ENCODE measurements at regions not wholly inside any gene's neighbourhood (a gene's known extent, or its start where the extent isn't known, plus 50 kb on each side); places are given as distances from the start of the nearest gene placed in this dataset.
"Not testable (repeated sequence)": the region's sequence is repeated elsewhere in the genome, so short reads cannot be mapped to it uniquely, and the experiment has no call there.

DNA sequence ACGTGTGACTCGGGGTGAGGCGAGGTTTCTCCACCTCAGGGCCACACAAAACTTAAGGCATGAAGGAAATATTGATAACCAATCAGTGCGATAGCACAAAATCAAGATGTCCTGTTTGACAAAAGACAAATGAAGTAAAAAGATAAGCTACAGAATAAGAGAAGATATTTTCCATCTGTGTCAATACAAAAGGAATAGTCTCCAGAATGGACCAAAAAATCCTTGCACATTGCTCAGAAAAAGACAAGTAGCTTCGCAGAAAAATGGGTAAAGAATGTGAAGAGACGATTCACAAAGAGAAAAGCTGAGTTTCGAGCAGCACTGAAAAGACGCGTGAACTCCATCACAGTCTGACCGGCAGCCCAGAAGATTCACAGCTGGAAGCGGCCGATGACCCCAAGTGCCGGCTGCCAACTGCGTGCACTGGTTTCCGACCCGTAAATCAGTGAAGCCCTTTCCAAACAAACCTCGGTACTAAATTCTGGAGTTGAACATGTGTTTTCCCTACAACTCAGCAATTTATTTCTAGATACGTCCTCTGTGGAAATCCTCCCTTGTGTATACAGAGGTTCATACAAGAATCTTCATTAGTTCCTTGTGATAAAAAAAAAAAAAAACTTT, 308.4 kb downstream of the BRD1 start:
- no peak for DNase-seq

DNA sequence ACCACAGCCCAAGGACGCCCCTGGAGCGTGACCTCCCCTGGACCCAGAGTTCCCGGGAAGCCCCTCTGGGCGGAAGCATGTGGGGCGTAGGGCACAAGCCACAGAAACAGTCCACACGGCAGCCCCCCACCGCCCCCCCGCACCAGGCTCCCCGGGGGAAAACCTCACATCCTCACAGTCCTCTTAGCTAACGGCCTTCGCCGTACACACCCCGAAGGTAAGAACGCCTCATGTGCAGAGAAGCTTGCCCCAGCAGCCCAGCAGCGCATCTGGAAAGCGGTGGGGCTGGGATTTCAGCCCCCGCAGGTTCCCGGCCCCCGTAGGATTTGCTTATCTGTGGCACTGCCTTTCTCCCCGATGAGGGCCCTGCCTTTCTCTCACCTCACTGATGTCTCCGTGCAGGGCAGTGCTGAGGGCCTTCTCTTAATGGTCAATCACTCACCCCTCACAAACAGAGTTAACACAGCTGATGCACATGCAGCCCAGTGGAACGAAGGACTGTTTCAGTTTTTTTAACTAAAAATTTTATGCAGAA, 309.2 kb downstream of the BRD1 start:
- DNase-seq = no peak

DNA sequence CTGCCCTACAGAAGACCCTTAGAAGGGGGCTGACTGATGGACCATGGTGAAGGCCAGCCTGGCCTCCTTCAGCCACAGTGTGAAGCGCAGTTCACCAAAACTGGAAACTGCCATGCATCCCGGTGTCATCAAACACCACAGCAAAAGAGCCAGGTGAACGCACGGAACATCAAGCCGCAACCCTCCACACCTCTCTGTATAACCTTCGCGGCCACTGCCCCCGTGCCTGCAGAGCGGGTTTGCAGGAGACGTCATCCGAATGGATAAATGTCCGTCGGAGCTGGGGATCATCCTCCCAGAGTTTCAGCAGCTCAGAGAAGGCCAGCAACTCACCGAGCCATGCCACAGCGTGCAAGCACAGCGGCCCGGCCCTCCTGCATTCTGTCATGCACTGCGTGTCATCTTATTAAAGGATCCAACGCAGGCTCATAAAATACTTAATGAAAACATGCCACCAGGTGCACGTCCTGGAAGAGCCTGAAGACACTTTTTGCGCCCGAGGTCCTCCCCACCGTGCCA, 309.9 kb downstream of the BRD1 start:
- DNase-seq = no peak

DNA sequence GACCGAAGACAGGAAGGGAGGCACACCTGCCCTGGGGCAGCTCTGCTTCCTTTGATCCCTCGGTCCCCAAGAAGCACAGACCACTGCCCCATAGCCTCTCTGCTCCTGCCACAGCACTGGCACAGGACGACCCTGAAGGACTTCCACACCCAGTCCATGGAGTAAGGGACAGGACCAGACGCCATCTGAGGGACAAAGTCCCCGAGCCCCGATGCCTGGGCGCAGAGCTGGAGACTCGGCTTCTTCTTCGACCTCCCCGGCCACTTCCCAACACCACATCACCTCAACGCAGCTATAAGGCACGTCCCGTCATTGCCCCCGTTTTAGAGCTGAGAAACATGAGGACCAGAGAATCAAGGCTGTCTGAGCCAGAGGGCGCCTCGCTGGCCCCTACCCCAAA, 310.5 kb downstream of the BRD1 start:
- DNase-seq = no peak

DNA sequence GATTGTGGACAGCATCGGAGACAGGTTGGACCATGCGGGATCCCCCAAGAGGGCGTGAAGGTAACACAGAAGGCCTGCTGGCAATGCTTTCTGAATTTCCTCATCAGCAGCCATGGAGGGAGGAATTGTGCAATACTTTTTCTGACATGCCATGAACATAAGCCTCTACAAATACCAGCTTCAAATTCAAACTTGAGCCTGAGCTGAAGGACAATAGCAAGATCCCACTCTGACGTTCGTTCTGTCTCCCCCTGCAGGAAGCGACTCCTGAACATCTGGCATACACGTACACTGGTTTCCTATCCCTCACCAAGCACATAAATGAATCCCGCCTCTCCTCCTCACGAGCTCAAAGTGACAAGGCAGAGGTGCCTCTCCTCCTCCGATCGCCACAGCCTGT, 312.2 kb downstream of the BRD1 start:
- no peak for DNase-seq

DNA sequence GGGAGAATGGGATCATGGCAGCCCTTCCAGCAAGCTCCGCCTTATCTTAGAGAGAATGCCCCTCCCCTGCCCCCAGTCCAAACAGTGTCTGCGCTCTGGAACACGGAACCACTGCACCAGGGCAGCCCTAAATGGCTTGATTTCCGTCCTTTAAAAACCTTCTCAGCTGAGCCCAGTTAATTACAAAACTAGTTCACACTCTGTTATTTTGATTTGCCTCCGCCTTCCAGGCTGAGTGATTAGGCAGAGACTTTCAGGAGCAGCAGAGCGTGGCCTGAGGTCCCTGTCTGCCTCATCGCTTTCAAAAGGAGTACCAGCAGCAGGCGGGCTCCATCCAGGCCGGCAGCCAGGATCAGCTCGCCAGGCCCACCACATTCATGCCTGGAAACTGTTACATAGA, 313.0 kb downstream of the BRD1 start:
- DNase-seq = no peak

DNA sequence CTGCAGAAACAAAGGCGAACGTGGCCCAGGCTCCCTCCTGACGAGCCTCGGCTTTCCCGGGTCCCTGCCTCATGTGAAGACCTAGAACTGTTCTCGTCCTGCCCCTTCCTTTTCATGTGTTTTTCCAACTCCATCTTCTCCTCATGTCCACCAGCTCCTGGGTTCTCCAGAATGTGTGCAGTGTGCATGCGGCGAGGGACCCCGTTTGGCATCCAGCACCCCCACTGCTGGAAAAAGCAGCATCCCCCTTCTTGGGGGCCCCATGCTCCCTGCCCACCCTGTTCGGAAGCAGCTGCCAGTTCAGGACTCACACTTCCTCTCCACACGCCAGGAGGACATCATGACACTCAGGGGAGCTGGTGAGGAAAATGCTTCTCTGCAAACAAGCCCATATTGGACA, 313.5 kb downstream of the BRD1 start:
- DNase-seq = no peak

DNA sequence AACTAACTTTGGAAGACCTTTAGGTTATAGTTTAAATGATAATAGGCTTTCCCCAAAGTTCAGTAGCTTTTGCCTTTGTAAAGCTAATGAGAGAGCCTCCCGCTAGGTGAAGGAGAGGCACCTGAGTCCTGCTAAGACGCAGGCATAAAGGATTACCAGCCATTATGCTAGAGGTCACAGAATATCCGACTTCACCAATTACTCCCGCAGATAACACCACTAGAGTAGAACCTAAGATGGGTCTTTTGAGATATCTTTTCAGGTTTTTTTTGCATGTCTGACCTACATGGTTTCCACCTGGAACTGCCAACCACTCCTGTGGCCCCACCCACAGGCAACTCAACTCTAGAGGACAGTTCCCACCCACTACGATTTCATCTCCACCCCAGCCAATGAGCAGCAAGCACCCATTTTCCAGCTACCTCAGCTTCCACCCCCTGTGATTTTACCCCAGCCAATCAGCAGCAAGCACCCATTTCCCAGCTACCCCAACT, 314.3 kb downstream of the BRD1 start:
- no peak for DNase-seq

DNA sequence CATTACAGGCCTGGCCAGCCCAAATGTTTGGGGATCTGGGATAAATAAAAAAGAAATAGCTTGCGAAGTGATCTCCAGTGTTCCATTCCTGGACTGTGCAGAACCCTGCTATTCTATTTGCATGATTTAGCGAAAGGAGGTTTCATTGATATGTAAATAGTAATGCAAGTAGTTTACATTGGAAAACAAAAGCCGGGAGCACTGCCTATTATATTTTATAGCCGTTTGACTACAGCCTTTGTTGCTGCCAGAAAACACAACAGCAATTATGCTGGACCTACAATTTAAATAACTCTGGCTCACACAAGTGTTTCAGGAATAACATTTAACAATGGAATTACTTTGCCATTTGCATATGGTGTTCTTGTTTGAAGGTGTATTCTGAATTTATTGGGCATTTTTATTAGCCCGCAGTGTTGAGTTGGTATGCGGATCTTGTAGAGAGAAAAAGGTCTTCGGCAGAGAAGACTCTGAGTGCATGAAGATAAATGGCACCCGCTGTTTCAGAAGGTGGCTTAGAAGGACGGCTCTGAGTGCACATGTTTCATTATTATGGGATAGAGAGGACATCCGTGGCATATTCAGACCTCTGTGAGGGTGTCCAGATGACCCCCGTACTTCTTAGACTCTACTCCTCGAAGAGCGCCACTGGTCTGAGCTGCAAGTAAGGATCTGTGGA, 315.0 kb downstream of the BRD1 start:
- DNase-seq = no peak

DNA sequence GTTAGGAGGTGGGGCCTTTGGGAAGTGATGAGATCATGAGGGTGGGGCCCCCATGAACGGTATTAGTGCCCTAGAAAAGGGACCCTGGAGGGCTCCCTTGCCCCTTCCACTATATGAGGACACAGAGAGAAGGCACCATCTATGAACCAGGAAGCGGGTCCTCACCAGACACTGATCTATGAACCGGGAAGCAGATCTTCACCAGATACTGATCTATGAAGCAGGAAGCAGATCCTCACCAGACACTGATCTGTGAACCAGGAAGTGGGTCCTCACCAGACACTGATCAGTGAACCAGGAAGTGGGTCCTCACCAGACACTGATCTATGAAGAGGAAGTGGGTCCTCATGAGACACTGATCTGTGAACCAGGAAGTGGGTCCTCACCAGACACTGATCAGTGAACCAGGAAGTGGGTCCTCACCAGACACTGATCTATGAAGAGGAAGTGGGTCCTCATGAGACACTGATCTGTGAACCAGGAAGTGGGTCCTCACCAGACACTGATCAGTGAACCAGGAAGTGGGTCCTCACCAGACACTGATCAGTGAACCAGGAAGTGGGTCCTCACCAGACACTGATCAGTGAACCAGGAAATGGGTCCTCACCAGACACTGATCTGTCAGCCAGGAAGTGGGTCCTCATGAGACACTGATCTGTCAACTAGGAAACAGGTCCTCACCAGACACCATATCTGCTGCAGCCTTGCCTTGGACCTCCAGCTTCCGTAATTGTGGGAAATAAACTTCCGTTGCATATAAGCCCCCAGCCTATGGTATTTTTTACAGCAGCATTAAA, 316.1 kb downstream of the BRD1 start:
- DNase-seq = not testable (repeated sequence)

DNA sequence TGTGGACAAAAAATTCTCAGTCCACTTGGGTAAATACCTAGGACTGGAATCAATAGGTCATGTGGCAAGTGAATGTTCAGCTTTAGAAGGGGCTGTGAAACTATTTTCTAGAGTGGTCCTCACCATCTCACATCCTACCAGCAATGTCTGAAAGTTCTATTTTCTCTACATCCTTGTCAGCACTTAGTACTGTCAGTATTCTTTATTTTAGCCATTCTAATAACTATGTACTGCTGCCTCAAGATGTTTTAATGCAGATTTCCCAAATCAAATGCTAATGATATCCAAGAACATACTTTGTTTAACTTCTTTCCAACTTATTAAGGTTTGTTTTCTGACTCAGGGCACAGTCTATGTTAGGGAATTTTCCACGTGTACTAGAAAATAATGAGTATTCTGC, 317.0 kb downstream of the BRD1 start:
- DNase-seq = no peak

DNA sequence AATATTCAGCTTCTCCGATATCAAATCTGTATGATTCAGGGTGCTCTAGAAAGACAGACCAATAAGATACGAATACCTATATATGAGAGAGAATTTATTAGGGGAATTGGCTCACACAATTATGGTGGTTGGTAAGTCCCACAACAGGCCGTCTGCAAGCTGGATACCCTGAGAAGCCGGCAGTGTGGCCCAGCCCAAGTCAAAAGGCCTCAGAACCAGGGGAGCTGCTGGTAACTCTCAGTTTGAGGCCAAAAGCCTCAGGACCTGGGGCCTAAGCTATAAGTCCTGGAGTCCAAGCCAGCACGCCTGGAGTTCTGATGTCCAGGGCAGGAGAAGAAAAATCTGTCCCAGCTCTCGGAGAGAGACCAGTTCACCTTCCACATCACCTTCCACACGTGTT, 318.7 kb downstream of the BRD1 start:
- no peak for DNase-seq

DNA sequence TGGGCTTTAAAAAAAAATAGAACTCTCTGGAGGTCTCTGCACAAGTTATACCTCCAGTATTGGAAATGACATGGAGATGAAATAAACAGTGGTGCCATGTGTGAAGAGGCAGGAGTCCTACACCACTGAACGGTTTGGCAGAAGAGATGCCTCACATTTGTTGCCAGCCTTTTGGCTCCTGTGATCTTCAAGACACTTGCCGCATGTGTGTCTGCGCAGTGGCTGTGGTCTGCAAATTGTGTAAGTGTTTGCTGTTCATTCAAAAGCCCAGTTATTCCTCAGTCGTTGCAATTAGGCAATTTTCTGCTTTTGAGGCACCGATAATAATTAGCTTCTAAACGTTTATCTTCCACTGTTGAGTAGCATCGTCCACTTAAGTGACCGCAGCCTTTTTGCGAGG, 319.1 kb downstream of the BRD1 start:
- no peak for DNase-seq

DNA sequence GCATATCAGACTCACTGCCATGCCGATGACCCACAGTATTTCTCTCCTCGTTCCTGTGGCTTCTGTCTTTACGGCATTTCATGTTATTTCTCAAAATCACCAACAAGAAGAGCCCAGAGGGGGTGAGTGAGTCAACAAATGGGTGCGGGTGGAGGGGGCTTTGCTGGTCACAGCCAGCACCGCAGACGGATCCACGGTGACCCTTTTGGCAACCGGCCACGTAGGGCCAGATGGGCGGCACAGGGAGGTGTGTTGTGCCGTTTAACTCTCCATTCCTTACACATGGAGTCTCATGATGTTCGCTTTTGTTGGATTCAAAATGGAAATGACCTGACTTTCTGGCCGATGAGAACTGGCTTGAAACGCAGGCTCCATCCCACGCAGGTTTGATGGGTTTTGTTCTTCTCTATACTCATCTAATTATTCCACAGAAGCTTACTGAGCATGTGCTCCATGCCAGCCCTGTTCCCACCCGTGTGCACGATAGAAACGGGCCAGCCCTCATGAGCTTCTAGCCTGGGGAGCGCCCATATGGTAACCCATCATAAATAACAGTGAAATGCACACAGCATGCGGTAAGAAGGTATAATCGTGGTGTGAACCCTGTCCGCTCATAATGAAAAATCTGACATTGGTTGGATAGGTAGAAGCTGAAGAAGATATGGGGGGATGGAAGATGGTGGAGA, 319.9 kb downstream of the BRD1 start:
- DNase-seq = no peak

DNA sequence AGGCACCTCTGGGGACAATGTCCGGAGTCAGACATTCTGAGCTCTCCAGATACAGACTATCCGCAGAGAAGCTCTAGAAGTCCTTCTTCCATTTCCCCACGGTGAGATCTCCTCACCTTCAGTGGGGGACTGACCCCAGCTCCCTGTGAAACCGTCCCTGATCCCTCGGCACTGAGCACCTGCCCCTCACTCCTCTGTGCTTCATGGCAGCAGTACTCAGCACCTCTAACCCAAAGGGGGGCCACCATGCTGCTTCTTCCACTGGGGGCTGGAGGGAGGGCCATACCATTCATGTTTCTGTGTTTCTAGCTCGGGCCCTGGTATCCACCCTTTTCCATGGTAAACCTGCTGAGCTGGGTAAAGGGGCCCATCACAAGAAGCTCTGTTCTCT, 321.7 kb downstream of the BRD1 start:
- DNase-seq = no peak

DNA sequence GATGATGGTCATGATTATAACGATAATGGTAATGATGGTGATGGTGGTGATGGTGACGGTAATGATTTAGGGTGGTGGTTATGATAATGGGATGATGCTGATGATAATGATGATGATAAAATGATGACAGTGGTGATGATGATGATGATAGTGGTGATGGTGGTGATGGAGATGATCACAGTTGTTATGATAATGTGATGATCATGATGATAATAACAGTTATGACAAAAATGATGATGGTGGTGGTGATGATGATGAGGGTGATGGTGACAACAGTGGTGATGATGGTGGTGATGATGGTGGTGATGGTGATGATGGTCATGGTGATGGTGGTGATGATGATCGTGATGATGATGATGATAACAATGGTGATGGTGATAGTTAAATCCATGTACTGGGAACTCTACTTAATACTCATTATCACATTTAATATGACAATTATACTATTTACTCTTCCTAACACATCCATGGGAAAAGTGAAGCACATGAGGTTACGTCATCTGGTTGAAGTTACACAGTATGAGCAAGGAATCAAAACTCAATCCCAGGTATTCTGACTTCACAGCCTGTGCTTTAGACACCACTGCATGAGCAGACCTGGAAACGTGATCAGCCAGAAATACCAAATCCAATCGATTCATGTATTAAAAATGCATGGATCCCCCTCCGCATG, 322.2 kb downstream of the BRD1 start:
- no peak for DNase-seq

DNA sequence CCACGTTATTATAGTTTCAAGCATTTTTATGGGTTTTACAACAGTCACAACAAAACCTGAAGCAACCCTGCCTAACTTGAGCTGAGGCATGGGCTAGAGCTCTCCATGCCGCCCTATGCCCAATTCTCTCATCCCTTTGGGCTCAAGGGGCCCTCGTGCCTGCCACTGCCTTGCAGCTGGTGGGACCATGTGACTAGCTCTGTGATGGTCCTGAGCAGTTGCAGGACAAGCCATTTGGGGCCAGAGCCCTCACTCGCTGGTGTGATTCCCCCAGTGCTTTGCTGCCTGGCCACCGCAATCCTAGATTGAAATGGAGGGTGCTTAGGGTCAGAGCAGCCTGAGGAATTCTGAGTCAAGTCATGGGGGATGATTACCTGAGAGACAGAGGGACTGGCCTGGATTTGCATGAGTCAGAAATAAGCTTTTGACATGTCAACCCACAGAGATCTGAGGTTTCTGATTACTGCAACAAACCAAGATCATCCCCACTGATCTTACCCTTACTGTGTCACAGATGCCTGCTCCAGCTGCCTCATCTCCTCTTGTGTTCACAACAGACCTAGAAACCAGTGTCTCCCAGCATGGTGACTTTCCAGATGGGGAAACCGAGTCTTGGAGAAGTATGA, 323.7 kb downstream of the BRD1 start:
- no peak for DNase-seq

DNA sequence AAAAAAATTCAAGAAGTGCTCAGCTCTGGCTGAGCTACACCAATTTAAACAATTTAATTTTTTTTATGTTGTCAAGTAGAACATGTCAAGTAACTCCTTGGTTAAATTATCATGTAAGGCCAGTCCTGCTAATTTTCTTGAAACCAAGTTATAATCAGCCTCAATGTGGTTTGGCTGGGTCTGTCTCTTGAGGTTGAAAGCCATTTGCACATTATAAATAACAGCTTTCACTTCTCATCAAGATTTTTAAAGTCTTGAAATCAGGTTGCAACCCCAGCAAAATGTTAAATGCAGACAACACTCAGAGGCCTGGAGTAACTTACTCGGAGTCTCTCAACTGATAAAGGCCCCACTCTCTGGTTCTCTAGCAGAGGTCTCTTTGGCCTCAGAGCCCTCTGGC, 324.4 kb downstream of the BRD1 start:
- no peak for DNase-seq

DNA sequence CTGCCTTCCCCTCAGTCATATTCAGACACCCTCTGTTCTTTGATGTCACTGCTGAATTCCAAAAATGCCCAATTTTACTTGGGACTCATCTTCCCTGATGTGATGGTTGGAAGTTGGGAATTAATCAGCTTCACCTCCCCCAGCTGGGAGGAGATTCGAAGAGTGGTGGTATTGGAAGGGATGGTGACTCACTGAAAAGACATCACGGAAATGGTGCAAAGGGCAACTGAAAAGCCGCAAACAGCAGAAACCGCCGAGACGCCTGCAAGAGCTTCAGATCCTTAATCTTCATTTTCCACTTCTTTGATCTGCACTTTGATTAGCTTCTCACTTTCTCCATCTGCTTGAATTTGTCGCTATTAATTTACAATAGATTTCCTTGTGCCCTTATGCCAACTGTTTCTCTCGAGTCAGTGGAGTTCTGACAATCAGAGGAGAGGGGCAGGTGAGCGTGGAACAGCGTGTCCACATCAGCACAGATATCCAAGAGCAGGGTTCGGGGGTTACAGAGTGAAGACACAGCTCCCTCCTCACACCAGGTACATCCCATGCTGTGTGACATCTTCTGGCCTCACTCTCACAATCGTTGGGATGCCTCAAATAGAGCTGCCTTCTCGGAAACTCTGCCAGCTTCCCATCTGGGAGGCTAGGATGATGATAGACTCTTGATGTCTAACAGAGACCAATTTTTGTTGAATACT, 325.4 kb downstream of the BRD1 start:
- DNase-seq = no peak

DNA sequence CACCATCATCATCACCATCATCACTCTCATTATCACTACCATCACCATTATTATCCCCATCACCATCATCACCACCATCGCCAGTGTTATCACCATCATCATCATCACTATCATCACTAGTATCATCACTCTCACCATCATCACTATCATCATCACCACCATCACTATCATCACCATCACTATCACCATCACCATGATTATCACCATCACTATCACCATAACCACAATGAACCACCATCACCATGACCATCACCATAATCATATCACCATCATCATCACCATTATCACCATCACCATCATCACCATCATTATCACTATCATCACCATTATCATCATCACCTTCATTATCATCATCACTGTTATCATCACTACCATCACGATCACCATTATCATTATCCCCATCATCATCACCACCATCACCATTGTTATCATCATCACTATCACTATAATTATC, 326.7 kb downstream of the BRD1 start:
- no peak for DNase-seq

DNA sequence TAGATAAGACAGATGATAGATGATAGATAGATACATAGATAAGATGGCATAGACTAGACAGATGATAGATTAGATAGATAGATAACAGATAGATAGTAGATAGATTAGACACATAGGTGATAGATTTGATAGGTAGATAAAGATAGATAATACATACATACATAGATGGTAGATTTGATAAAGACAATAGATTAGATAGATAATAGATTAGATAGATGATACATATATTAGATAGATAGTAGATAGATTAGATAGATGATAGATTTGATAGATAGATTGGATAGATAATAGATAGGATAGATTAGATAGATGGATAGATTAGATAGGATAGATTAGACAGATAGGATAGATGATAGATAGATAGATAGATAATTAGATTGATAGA, 327.6 kb downstream of the BRD1 start:
- DNase-seq = no peak

Measured in 8988T (cell line).